NCI-H748 (cell line): ENCODE measurements at regions not wholly inside any gene's neighbourhood (a gene's known extent, or its start where the extent isn't known, plus 50 kb on each side); places are given as distances from the start of the nearest gene placed in this dataset.

Experiments
- DNase-seq: peaks from one replicate; lab custom pipeline; 2025; ENCODE audit not compliant: unreplicated experiment; lab: John Stamatoyannopoulos, UW

DNA sequence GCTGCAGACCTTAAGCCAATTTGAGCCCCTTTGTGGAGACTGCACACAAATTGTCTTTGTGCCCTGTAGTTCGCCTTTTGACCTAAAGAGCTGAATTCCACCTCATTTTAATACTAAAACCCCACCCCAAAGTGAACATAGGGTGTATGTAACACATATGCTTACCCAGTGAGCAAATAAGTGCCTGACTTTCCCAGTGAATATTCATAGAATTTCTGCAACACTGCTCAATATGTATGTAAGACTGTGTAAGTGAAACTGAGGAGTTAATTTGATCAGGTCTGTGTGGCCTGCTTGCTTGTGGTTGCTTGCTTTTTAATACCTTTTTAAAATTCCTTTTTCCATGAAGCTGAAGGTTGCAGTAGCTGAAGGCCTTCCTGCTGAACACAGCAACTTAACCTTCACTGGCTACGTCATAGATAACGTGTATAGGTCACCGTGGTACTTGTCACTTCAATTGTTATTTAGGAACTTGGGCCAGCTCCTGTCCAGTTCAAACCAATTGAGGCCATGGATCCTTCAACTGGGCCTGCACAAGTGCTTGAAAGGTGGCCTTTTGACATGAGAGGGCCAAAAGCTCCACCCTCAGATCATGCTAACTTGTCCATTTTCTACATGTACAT is 131.7 kb upstream of the BTBD3 start:
- DNase-seq, result no peak

DNA sequence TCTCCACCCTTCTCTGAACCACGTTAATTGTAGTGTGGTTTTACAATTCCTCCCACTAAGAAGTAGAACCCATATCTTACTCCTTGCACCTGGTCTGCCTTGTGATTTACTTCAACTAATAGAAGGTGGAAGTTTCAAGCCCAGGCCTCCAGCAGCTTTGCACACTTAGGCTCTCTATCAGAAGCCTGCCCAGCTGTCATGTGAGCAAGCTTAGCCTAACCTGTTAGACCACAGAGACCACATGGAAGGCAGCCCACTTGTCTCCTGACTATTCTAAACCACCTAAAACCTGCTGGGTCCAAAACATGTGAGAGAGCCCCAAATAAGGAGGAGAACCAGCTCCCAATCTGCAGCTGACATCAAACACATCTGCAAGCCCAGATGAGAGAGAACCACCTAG is 127.6 kb upstream of the BTBD3 start:
- no peak for DNase-seq

DNA sequence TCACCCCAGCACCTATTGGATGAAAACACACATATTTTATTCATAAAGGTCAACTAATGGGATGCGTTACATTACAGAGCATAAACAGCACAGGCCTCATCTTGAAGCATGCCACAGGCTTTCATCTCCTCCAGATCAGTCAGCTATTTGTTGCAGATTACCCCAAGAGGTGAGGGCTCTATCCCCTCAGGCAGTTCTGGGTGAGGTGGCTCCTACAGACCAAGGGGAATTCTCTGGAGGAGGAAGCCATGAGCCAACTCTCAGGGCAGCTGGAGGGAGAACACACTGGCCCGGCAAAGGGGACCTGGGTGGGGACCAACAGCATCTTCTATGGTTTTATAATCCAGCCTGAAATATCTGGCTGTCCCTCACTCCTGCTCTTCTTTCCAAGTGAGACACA is 126.4 kb upstream of the BTBD3 start:
- no peak for DNase-seq

DNA sequence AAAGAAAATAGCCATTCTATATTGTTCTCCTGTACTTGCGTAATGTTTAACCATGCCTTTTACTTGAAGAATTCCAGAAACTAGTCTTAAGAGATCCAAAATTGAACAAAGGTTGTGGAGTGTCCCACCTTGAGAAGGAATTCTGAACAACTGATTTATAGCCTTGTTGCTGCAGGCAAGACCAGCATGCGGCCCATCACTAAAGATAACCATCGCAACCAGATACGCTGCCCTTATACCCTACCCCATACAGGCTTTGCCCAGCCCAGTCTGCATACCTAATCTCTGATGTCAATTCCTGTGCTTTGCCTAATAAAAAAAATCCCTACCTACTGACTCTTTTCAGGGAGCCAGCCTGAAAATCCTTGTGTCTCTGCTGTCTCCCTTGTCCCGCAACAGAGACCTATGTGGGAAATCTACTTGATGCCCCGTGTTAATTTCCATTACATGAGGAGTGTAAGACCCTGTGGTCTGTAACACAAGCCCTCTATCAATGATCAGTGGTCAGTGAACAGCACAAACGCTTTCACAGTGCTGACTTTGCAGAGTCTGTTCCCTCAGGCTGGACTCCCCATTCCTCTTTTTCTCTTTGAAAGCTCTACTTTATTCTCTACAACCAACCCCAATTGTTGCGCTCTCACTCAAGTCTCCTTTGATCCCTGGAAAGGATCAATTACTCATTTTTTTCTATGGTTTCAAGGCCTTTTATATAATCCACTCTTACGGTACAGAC is 125.7 kb upstream of the BTBD3 start:
- peak; percentile 35 for DNase-seq

DNA sequence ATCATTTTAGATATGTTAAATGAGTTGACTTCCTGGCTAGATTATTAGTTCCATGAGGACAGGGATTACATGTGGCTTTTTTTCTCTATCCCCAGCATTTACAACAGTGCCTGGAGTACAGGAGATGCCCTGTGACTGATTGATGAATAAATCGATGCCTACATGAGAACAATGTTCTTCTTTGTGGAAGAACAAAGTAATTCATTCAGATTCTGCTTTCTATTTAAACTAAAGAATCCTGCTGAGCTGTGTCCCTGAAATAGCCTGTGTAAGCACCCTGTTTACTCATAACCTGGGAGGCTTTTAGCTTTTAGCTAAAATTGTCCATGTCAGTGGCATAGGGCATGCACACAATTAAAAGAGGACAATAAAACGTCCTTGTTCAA is 125.1 kb upstream of the BTBD3 start:
- peak; percentile 89 for DNase-seq

DNA sequence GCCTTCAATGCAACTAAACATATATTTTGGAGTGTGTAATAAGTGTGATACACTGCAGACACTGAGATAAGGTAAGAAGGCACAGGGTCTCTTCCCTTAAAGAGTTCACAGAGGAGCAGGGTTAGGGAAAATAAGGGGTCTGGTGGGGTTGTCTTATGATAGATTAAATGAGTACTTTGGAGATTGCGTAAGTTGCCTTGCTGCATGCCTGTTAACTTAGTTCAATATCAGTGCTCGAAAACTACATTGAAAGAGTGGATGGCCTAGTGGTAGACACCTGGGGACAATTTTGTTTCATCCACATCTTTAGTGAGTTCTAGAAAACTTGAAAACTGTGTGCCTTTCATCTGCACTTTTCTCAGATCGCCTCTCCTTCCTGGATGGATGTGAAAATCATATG is 123.2 kb upstream of the BTBD3 start:
- no peak for DNase-seq

DNA sequence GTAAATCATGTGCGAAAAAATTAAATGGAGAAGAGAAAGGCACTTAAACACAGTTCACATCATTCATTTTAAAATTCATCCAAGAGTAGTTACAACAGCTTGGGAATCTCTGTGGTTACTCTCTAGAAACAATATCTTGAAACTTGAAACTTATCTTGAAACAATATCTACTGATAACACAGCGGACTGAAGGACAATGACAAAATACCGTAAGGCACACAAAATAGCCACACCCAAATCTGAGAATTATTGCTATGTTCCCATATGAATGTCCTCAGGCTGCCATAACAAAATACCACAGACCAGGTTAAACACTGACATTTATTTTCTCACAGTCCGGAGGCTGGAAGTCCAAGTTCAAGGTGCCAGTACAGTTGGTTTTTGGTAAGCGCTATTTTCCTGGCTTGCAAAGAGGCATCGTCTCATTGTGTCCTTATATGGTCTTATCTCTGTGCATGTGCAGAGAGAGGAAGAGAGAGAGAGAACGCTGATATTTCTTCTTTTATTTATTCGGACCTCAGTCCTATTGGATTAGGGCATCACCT is 122.5 kb upstream of the BTBD3 start:
- DNase-seq, result peak; percentile 22

DNA sequence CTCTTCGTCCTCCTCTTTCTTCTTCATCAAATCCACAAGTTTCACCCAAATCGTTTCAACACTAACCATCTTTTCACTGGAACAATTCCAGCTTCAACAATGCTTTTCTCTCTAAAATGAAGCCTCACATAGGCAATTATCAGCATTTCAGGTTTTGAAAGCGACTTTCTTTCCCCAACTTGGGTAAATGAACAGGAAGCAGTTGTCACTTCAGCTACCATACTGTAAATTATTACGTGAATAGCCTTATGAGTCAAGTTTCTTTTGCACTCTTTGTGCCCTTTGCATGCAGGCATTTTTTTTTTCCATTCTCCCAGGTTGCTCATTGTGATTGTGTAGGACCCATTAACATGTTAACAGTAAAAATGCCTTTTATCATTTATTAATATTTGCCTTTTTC is 121.7 kb upstream of the BTBD3 start:
- no peak for DNase-seq

DNA sequence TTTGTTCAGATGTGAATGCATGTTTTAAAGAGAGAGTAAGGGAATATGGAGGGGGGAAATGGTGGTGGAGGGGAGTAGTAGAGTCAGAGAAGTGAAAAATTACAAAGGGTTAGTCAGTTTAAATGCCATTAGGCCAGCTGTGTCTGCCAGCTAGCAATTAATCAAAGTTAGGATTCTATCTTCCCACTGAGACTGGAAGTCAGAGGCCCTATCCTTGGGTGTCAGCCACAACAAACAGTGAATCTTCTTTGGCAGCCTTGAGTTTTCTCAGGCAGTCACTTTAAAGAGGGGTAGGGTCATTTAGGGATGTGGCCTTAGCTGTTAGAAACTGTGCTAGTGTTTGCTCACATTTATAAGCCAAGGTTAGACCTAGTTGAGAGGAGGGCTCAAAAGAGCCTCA is 120.5 kb upstream of the BTBD3 start:
- no peak for DNase-seq

DNA sequence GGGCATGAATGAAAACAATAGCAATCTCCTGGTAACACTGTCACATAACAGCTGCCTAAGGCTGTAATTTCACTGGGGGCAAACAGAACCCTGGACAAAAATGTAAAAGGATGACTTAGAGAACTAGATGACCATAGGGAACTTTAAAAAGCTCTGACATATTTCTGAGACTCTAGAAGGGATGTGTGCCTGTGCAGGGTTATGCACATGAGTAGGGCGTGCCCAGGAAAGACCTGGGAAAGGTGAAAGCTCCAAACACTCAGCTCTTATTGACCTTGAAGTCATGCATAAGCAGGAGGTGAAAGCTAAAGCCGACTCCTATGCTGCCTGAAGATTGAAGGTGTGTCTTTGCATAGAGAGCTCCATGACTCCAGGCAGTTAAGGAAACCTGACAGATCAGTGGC is 118.4 kb upstream of the BTBD3 start:
- DNase-seq, result peak; percentile 77

DNA sequence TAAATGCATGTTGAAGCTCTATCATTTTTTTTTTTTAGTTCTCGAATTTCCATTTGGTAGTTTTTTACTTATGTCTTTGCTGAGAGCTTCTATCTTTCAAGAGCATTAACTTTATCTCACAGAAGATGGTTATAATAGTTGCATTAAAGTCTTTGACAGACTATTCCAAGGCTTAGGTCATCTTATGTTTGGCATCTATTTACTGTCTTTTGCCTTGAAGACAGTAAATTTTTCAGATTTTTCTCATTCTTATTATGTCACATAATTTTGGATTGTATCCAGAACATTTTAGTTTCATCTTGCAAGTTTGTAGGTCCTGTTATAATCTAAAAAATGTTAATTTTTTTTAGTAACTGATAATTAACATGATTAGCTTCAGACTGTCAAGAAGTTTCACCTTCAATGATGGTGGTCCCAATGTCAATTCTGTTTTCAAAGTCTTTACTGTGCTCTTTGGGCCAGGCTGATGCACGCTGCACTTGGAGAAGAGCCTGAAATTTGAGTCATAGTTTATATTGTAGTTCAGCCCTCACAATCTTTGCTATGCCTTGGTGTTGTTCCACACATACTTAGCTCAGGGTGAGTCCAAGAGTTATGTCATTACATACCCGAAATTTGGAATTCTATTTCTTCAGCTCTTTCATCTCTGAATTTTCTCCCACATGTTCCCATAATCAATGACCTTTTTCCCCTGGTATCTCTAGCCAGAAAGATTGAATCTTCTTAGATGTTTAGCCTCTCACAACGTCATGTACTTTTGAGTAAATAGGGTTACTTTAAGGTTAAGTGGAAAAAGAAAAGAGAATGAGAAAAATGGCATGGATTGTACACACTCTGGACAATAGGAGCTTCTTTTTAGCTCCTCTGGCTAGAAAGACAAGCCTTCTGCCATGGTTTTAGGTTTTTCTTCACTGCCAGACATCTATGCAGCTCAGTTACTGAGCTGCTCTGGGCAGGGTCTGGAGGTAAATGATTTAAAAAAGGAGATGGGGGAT is 110.3 kb upstream of the BTBD3 start:
- no peak for DNase-seq

DNA sequence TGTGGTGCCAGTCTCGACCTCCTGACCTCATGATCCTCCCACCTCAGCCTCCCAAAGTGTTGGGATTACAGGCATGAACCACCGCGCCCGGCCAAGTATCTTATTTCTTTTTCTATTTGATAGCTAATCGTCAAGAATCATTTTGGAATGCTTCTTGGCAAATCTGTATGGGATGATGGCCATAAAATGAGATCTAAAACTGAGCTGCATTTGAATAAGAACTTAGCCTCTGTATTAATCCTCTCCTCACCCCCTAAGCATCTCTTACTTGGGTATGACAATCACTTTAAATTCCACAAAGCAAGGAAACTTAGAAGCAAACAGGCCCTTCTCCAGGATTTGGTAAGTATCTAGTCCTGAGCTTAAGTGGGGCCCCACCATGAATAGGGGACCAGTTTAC is 108.9 kb upstream of the BTBD3 start:
- no peak for DNase-seq

DNA sequence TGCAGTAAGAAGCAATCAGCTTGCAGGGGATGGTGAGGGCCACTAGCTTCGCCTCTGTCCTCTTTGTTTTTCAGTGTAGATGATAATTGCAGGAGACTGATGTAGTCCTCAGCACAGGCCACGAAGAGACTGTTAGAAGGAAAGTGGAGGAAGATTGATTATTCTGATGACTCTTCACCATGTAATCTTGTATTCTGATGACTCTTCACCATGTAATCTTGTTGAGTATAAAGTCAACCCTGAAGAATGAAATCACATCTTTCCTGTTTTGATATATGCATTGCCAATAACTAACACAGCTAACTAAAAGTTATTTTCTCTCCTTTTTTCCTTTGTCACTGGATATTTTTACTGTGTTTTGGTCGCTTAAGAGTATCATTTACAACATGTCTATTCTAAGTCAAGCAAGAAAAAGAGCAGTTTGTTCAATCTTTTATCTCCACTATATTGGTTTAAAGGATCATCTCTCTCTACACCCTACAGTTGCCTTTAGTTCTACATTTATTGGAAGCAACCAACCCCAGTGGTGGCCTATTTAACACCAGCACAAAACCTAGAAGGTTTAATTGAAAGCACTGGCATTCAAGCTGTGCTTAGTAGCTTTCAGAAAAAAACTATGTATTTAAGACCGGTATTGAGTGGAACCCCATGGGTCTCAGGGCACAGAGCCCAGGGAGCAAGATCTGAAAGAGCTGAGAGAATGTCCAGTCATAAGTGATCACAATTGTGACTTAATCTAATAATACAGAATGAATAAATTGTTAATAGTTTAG is 107.2 kb upstream of the BTBD3 start:
- DNase-seq, result no peak

DNA sequence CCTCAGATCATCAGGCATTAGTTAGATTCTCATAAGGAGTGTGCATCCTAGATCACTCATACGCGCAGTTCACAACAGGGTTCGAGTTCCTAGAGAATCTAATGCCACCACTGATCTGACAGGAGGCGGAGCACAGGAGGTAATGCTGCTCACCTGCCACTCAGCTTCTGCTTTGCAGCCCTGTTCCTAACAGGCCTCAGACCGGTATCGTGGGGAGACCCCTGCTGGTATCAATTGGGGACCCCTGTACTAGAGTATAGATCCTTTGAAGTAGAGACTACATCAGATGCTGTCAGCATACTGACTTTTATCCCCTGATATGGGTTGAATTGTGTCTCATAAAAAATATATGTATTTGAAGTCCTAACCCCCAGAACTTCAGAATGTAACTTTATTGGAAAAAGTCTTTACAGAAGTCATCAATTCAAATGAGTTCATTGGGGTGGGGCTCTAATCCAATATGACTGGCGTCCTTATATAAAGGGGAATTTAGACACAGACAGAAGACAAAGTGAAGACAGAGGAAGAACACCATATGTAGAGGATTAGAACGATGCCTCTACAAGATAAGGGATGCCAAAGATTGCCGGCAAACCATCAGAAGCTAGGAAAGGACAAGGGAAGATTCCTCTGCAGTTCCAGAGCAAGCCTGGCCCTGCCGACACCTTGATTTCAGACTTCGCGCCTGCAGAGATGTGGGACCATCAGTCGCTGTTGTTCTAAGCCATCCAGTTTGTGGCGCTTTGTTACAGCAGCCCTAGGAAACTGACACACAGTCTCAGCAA is 104.4 kb upstream of the BTBD3 start:
- no peak for DNase-seq

DNA sequence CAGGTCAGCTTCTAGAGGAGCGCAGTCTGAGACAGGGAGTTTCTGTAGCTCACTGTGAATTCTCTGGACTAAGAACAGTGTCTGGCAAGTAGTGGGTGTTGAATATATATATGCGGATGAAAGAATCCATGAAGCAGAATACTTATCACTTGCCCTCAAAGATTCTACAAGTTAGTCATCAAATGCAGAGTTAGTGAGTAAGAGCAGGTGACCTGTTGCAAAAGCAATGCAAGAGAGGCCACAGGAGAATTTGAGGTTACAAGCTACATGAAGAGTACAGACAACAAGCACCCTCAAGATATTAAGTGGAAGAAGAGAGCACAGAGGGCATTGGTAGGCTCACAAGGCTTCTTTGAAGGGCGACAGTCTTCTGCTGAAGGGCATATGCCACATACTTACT is 103.4 kb upstream of the BTBD3 start:
- no peak for DNase-seq

DNA sequence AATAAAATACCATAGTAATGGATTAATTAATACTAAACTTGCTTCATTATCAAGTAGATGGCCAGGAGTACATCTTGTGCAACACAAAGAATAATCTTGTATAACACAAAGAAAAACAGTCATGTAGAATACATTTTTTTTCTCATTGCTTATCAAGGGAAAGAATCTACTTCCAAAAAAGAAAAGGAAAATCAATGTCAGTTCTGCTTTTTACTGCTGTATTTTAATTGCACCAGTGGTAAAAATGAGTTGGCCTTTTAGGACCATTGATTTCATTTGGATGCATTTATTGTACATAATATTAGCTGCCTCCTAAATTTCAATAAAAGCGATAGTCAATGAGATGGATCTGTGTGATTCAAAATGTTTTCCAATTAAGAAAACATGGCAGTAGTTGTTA is 96.9 kb upstream of the BTBD3 start:
- no peak for DNase-seq

DNA sequence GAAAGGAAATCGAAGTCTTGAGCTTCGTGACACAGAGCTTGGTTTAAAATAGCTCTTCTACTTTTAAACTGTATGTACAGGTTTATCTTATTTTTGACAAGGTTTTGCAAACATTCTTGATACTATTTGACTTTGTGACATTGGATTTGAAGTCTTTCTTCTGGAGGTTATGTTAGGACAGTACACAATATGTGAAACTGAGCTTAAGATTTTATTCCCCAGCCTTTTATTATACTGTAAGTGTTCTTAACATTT is 95.2 kb upstream of the BTBD3 start:
- DNase-seq, result no peak

DNA sequence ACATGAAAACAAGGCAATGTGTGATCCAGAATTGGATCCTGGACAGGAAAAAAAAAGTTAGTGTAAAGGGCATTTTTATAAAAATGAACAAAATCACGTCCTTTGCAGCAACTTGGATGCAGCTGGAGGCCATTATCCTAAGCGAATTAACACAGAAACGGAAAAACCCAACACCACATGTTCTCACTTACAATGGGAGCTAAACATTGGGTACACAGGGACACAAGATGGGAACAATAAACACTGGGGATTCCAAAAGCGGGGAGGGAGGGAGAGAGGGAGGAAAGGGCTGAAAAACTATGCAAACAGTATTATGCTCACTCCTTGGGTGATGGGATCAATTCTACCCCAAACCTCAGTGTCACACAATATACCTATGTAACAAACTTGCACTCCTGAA is 91.4 kb upstream of the BTBD3 start:
- DNase-seq, result no peak

DNA sequence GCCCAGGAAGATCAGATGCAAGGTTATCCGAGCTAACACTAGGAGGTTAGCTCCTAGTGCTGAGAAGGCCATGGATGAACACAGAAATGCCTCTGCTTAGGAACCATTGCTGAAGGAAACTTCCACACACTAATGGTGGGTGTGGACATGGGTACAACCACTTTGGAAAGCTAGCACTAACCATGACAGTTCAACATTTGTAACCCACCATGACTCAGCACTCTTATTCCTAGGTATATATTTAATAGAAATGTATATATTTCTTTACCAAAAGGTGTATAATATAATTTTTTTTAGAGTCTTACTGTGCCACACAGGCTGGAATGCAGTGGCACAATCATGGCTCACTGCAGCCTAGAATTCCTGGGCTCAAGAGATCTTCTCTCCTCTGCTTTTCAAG is 85.3 kb upstream of the BTBD3 start:
- no peak for DNase-seq

DNA sequence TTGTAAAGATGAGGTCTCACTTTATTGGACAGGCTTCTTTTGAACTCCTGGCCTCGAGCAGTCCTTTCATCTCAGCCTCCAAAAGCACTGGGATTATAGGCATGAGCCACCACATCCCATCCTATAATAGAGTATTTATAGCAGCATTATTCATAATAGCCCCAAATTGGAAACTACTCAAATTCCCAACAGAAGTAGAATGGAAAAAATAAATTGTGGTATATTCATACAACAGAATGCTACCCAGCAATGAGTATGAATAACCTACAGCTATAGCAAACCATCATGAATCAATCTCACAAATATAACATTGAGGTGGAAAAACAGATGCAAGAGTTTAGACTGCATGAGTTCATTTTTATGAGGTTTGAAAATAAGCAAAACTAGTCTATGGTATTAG is 84.8 kb upstream of the BTBD3 start:
- DNase-seq, result no peak
